Left lung (tissue), 4 donors: ENCODE measurements at regions not wholly inside any gene's neighbourhood (a gene's known extent, or its start where the extent isn't known, plus 50 kb on each side); places are given as distances from the start of the nearest gene placed in this dataset.
A peak's percentile ranks its signal among the peaks of the same experiment; 100 is the strongest.

Source experiments
- ATAC-seq: fragments of 200-7000 bp; cut with Tn5 transposase; one replicate; pipeline ENCODE4 v1.9.1; 2020; ENCODE audit warnings: moderate library complexity
- DNase-seq, 4 donors: peaks; one replicate each; pipeline ENCODE4 v3.0.0-alpha.2; 2013 to 2020
- H3K27ac ChIP-seq, 2 donors: fragments of 200-600 bp; sonication (generic) in 1 of 2; one replicate each; pipeline versions ENCODE4 v1.5.0 to v1.8.0; 2020 to 2021
- H3K27me3 ChIP-seq, 2 donors: fragments of 200-600 bp; sonication (generic) in 1 of 2; one replicate each; pipeline versions ENCODE4 v1.5.0 to v1.8.0; 2020 to 2021
- H3K36me3 ChIP-seq, 2 donors: fragments of 200-600 bp; sonication (generic) in 1 of 2; one replicate each; pipeline versions ENCODE4 v1.5.0 to v1.8.0; 2020 to 2021
- H3K4me1 ChIP-seq, 2 donors: fragments of 200-600 bp; one replicate each; pipeline ENCODE4 v1.8.0; 2021
- H3K4me3 ChIP-seq, 2 donors: fragments of 200-600 bp; sonication (generic) in 1 of 2; one replicate each; pipeline versions ENCODE4 v1.5.0 to v1.8.0; 2020 to 2021; ENCODE audit warnings: mild to moderate bottlenecking in 1 of 2
- H3K9me3 ChIP-seq, 2 donors: fragments of 200-600 bp; sonication (generic) in 1 of 2; one replicate each; pipeline versions ENCODE4 v1.5.0 to v1.8.0; 2020 to 2021
- intact Hi-C, 2 donors: fragments of 100-400 bp; cut with DNase I; formaldehyde crosslinking; loops; one replicate each; pipeline versions ENCODE4 v1.11.2 to v1.14.2; 2022
- TF ChIP-seq, protein P1 (sequence below), 2 donors: fragments of 200-600 bp; sonication (generic) in 1 of 2; IDR thresholded peaks; one replicate each; pipeline versions ENCODE4 v1.5.0 to v1.8.0; 2021; ENCODE audit warnings: antibody characterized with exemption in 2 of 2
- donor health status: DM: no; HTN: yes; CAD: no.
- donor health status: DM: no; HTN: no; CAD: no.

DNA sequence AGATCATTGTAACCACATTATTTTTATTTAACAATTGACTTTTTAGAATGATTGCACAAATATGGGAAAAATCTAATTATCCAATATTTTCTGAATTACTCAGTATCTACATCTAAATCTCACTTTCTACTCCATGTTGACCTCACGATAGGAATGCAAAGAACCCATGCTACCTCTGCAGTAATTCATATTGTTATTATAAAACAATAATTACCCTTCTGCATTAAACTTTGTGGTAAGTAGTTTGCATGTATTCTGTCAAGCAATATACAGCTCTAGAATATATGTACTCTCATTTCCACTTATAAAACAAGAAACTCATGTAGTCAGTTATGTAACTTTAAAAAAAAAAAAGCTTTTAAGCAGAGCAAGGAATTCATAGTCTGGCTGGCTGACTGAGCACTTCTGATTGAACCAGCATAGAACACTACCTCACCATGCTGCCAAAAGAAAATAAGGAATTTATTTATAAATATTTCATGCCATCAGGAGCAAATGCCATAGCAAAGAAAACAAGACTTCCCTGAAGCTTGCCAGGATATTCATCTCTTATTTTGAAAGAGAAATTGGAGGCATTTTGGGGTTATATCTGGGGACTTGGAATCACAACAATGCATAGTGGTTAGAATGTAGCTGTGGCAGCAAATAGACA, 895.7 kb downstream of the XPNPEP1 start:
- DNase-seq = no peak
- no peaks in the 10 kb centered on the region for H3K36me3 ChIP-seq
- no peak for ATAC-seq
- TF ChIP-seq, protein P1, sequence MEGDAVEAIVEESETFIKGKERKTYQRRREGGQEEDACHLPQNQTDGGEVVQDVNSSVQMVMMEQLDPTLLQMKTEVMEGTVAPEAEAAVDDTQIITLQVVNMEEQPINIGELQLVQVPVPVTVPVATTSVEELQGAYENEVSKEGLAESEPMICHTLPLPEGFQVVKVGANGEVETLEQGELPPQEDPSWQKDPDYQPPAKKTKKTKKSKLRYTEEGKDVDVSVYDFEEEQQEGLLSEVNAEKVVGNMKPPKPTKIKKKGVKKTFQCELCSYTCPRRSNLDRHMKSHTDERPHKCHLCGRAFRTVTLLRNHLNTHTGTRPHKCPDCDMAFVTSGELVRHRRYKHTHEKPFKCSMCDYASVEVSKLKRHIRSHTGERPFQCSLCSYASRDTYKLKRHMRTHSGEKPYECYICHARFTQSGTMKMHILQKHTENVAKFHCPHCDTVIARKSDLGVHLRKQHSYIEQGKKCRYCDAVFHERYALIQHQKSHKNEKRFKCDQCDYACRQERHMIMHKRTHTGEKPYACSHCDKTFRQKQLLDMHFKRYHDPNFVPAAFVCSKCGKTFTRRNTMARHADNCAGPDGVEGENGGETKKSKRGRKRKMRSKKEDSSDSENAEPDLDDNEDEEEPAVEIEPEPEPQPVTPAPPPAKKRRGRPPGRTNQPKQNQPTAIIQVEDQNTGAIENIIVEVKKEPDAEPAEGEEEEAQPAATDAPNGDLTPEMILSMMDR (IDR thresholded peaks at IDR 0.05) = no peak
- no peaks in the 10 kb centered on the region for H3K27me3 ChIP-seq
- no peak overlapping the region for H3K4me3 ChIP-seq
- no peak overlapping the region for H3K27ac ChIP-seq
- intact Hi-C loops = no loop called here
- no peaks in the 10 kb centered on the region for H3K9me3 ChIP-seq
- H3K4me1 ChIP-seq = no peaks in the 10 kb centered on the region

DNA sequence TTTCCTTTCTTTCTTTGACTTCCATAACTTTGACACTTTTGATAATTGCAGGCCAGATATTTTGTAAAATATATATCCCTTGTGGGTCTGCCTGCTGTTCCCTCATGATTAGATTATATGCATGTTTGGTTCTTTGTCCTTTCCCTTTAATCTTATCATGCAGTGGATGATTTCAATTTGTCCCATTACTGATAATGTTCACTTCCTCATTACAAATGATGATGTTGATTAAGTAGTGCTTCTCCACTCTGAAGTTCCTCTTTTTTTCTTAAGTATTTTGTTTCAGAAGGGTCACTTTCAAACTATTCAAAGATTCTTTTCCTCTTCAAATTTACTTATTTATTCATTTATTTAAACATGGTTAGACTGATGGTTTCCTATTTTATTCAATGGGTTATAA, 898.1 kb downstream of the XPNPEP1 start:
- H3K36me3 ChIP-seq = no peaks in the 10 kb centered on the region
- no peak overlapping the region for H3K27ac ChIP-seq
- H3K27me3 ChIP-seq = no peaks in the 10 kb centered on the region
- intact Hi-C loops = no loop called here
- H3K9me3 ChIP-seq = no peaks in the 10 kb centered on the region
- TF ChIP-seq, protein P1 (IDR thresholded peaks at IDR 0.05) = no peak
- ATAC-seq = no peak
- DNase-seq = no peak
- no peak overlapping the region for H3K4me3 ChIP-seq
- no peaks in the 10 kb centered on the region for H3K4me1 ChIP-seq

DNA sequence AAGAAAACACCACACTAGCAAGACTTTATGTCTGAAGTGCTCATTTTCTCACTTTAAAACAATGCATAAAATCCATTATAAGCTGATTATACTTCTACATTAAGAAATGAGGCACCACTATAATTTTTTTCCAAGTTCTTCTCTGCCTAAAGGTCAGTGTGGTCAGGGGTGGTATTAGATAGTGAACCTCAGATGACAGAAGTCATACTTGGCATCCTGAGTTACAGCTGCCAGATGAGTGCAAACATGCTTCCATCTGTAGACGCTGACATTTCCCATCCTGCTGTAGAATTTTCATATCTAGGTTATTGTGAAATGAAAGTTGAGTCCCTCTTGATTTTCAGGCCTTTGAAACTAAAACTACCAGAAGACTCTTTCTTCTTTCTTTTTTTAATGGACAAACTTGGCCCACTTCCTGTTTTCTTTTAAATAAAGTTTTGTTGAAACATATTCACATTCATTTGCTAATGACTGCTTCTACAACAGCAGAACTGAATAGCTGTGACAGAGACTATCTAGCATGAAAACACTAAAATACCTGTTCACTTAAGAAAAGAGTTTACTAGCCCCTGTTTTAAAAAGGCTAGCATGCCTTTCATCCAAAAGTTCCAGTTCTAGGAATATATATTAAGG, 900.8 kb downstream of the XPNPEP1 start:
- no peaks in the 10 kb centered on the region for H3K4me1 ChIP-seq
- DNase-seq (no peak), ATAC-seq (no peak)
- TF ChIP-seq, protein P1 (IDR thresholded peaks at IDR 0.05) = no peak
- H3K4me3 ChIP-seq = no peak overlapping the region
- no peak overlapping the region for H3K27ac ChIP-seq
- no peaks in the 10 kb centered on the region for H3K27me3 ChIP-seq
- no peaks in the 10 kb centered on the region for H3K9me3 ChIP-seq
- no peaks in the 10 kb centered on the region for H3K36me3 ChIP-seq
- intact Hi-C loops = no loop called here

DNA sequence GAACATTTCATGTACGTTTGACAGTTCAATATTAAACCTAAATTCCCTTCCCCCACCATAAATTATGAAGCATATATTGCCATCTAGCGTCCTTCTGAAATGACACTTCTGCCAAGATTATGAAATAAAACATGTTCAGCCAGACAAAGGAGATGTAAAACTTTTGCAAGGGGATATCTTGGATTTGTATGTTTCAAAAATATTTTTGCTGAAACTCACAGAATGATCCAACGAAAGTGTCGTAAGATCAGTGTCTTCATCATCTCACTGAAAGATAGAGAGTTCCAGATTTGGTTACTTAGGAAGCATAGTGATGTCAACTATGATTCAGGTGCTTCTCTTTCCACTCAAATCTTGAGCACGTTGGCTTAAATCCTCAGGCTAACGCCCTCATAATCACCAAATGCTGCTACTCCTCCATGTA, 904.3 kb downstream of the XPNPEP1 start:
- Histone ChIP-seq H3K4me1 (no peaks in the 10 kb centered on the region), H3K9me3 (no peaks in the 10 kb centered on the region), H3K36me3 (no peaks in the 10 kb centered on the region), H3K27me3 (no peaks in the 10 kb centered on the region), H3K4me3 (no peak overlapping the region), H3K27ac (no peak overlapping the region)
- intact Hi-C loops = no loop called here
- no peak for ATAC-seq
- peak in 2 of 4 donors; percentile 8 to 18 for DNase-seq
- TF ChIP-seq, protein P1 (IDR thresholded peaks at IDR 0.05) = no peak

DNA sequence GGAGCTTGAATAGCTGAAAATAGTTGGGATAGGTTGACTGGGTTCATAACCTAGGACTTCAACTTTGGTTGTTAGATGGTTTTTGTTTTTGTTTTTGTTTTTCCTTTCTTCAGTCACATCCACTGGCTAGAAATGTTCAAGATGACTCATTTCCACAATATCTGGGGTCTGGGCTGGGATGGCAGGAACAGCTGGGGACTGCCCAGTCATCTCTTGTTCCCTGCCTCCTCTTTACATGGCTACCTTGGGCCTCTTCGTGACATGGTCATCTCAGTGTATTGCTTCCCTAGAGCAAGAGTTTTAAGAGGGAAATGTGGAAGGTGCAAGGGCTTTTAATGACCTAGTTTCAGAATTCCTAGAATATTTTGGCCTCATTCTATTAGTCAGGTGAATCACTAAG, 915.8 kb downstream of the XPNPEP1 start:
- TF ChIP-seq, protein P1 (IDR thresholded peaks at IDR 0.05) = no peak
- no peaks in the 10 kb centered on the region for H3K27me3 ChIP-seq
- intact Hi-C loops = no loop called here
- H3K9me3 ChIP-seq = no peaks in the 10 kb centered on the region
- no peaks in the 10 kb centered on the region for H3K4me1 ChIP-seq
- no peaks in the 10 kb centered on the region for H3K36me3 ChIP-seq
- DNase-seq = no peak
- H3K4me3 ChIP-seq = no peak overlapping the region
- ATAC-seq = no peak
- H3K27ac ChIP-seq = no peak overlapping the region
